Jurkat, Clone E6-1 (cell line): ENCODE measurements at regions not wholly inside any gene's neighbourhood (a gene's known extent, or its start where the extent isn't known, plus 50 kb on each side); places are given as distances from the start of the nearest gene placed in this dataset.

Experiments used
- DNase-seq: peaks from one replicate; pipeline ENCODE4 v3.0.0-alpha.2; 2011; ENCODE audit warnings: low read depth, low spot score
- H3K4me3 ChIP-seq: 2 replicates; pipeline ENCODE4 v1.5.1; 2011; ENCODE audit warnings: mild to moderate bottlenecking, low read length, control low read depth, moderate library complexity

- DNase-seq, result peak; percentile 1
- no peak overlapping the region for H3K4me3 ChIP-seq
These were observed 439.8 kb downstream of the BMP2 start for GRCh38 chr20:7207186-7207798.

- no peak overlapping the region for H3K4me3 ChIP-seq
- no peak for DNase-seq
These were observed 443.4 kb downstream of the BMP2 start for GRCh38 chr20:7210910-7211309.

- no peak for DNase-seq
- no peak overlapping the region for H3K4me3 ChIP-seq
These were observed 446.7 kb downstream of the BMP2 start for GRCh38 chr20:7214081-7214740.

- no peak overlapping the region for H3K4me3 ChIP-seq
- DNase-seq, result no peak
These were observed 450.1 kb downstream of the BMP2 start for GRCh38 chr20:7217606-7218005.

GRCh38 chr20:7220755-7221154, 453.3 kb downstream of the BMP2 start:
- DNase-seq, result no peak
- no peak overlapping the region for H3K4me3 ChIP-seq

GRCh38 chr20:7226156-7226555, 458.7 kb downstream of the BMP2 start:
- no peak for DNase-seq
- H3K4me3 ChIP-seq, result no peak overlapping the region

- no peak overlapping the region for H3K4me3 ChIP-seq
- no peak for DNase-seq
These were observed 463.8 kb downstream of the BMP2 start for GRCh38 chr20:7231303-7231702.

- no peak overlapping the region for H3K4me3 ChIP-seq
- no peak for DNase-seq
These were observed 465.3 kb downstream of the BMP2 start for GRCh38 chr20:7232796-7233195.

- DNase-seq, result no peak
- H3K4me3 ChIP-seq, result no peak overlapping the region
These were observed 469.8 kb downstream of the BMP2 start for GRCh38 chr20:7237251-7237650.

GRCh38 chr20:7240490-7240889, 473.0 kb downstream of the BMP2 start:
- no peak overlapping the region for H3K4me3 ChIP-seq
- no peak for DNase-seq

- no peak overlapping the region for H3K4me3 ChIP-seq
- no peak for DNase-seq
These were observed 481.1 kb downstream of the BMP2 start for GRCh38 chr20:7248281-7249201.

- no peak overlapping the region for H3K4me3 ChIP-seq
- DNase-seq, result no peak
These were observed 482.9 kb downstream of the BMP2 start for GRCh38 chr20:7250337-7250736.

- no peak for DNase-seq
- no peak overlapping the region for H3K4me3 ChIP-seq
These were observed 489.6 kb downstream of the BMP2 start for GRCh38 chr20:7257099-7257498.

- DNase-seq, result no peak
- H3K4me3 ChIP-seq, result no peak overlapping the region
These were observed 490.4 kb downstream of the BMP2 start for GRCh38 chr20:7257692-7258466.

GRCh38 chr20:7262803-7263202, 495.3 kb downstream of the BMP2 start:
- DNase-seq, result no peak
- H3K4me3 ChIP-seq, result no peak overlapping the region

GRCh38 chr20:7264137-7264536, 496.7 kb downstream of the BMP2 start:
- H3K4me3 ChIP-seq, result no peak overlapping the region
- no peak for DNase-seq

GRCh38 chr20:7269452-7269851, 502.0 kb downstream of the BMP2 start:
- DNase-seq, result no peak
- no peak overlapping the region for H3K4me3 ChIP-seq

- DNase-seq, result no peak
These were observed 505.0 kb downstream of the BMP2 start for GRCh38 chr20:7272512-7272911.

GRCh38 chr20:7274870-7275269, 507.4 kb downstream of the BMP2 start:
- DNase-seq, result no peak
- H3K4me3 ChIP-seq, result no peak overlapping the region

More at GRCh38 chr20:7272512-7272911, 505.0 kb downstream of the BMP2 start:
- no peak overlapping the region for H3K4me3 ChIP-seq
